Lung (tissue), 11 donors: ENCODE measurements at regions not wholly inside any gene's neighbourhood (a gene's known extent, or its start where the extent isn't known, plus 50 kb on each side); places are given as distances from the start of the nearest gene placed in this dataset.

Experiments used
- ATAC-seq: fragments of 200-7000 bp; cut with Tn5 transposase; one replicate; pipeline ENCODE4 v1.9.1; 2020; ENCODE audit warnings: moderate number of reproducible peaks; ENCODE audit not compliant: insufficient read depth, low FRiP score
- DNase-seq, 3 donors: peaks; one replicate each; pipeline ENCODE4 v3.0.0-alpha.2; 2013 to 2017
- H3K27ac ChIP-seq, 2 donors: one replicate each; pipeline ENCODE4 v1.5.1; 2013; ENCODE audit warnings: mild to moderate bottlenecking in 2 of 2, moderate library complexity in 2 of 2, control low read depth in 1 of 2, inconsistent platforms in 1 of 2, low read depth in 1 of 2, low read length in 1 of 2
- H3K27me3 ChIP-seq, 3 donors: one replicate each; pipeline ENCODE4 v1.5.1; 2013; ENCODE audit warnings: low read length in 2 of 3; ENCODE audit not compliant: control insufficient read depth in 3 of 3, insufficient read depth in 3 of 3
- H3K36me3 ChIP-seq, 4 donors: one replicate each; pipeline ENCODE4 v1.5.1; 2013; ENCODE audit warnings: low read length in 4 of 4, mild to moderate bottlenecking in 1 of 4, moderate library complexity in 1 of 4; ENCODE audit not compliant: control insufficient read depth in 4 of 4, insufficient read depth in 4 of 4
- H3K4me1 ChIP-seq, 5 donors: one replicate each; pipeline ENCODE4 v1.5.1; 2013; ENCODE audit warnings: low read length in 5 of 5, mild to moderate bottlenecking in 2 of 5, moderate library complexity in 1 of 5; ENCODE audit not compliant: control insufficient read depth in 5 of 5, insufficient read depth in 5 of 5
- H3K4me3 ChIP-seq: one replicate; pipeline ENCODE4 v1.5.1; 2013; ENCODE audit warnings: mild to moderate bottlenecking, control low read depth, moderate library complexity
- H3K9ac ChIP-seq, 2 donors: one replicate each; pipeline ENCODE4 v1.5.1; 2013; ENCODE audit warnings: low read length in 2 of 2, control low read depth in 1 of 2; ENCODE audit not compliant: insufficient read depth in 1 of 2
- H3K9me3 ChIP-seq, 4 donors: one replicate each; pipeline ENCODE4 v1.5.1; 2013; ENCODE audit warnings: low read length in 3 of 4, mild to moderate bottlenecking in 1 of 4, moderate library complexity in 1 of 4; ENCODE audit not compliant: control insufficient read depth in 4 of 4, insufficient read depth in 3 of 4
- WGBS, 2 donors: extraction: QIAGEN DNeasy Blood & Tissue Kit; methylation state at CpG; one replicate each; pipeline ENCODE4 v1.1.7; 2013; 5-methylcytosine and 5-hydroxymethylcytosine counted together
- TF ChIP-seq, protein P1 (sequence below): IDR thresholded peaks from 2 replicates; pipeline ENCODE4 v1.5.1; 2012; ENCODE audit warnings: mild to moderate bottlenecking; ENCODE audit errors: control extremely low read depth, extremely low read depth
- donor health status: control.
- donor health status: control.
- donor health status: Bipolar disorder and iron deficiency.
- donor health status: healthy.
- donor health status: DM: yes; HTN: yes; CAD: no.

DNA sequence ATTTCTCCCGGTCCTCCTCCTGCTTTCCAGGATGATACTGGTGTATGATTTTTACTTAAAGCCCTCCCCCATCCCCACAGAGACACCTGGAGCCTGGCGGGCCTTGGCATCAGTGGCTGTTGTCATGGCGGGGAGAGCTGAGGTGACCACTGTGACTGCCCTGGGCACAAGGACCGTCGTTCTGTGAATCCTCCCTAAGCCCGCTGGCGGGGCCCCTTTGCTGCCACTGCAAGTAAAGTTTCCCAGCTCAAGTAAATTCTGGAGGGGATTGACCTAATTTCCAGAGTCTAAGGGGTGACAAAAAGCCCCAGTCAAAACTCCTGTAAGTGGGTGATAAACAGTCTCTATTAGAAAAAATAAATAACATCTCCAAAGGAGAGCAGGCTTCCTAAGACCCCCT lies 393.2 kb upstream of the PODXL start:
- Histone ChIP-seq H3K9ac (no peak overlapping the region), H3K4me1 (peaks cover 0 to 5% (median 0%) of the 10 kb centered on the region in 5 donors), H3K4me3 (no peak overlapping the region), H3K36me3 (no peaks in the 10 kb centered on the region), H3K27ac (no peak overlapping the region), H3K27me3 (peaks cover 0 to 23% (median 19%) of the 10 kb centered on the region in 3 donors), H3K9me3 (peaks cover 0 to 3% (median 0%) of the 10 kb centered on the region in 4 donors)
- ATAC-seq, result no peak
- no peak for DNase-seq
- TF ChIP-seq, protein P1, sequence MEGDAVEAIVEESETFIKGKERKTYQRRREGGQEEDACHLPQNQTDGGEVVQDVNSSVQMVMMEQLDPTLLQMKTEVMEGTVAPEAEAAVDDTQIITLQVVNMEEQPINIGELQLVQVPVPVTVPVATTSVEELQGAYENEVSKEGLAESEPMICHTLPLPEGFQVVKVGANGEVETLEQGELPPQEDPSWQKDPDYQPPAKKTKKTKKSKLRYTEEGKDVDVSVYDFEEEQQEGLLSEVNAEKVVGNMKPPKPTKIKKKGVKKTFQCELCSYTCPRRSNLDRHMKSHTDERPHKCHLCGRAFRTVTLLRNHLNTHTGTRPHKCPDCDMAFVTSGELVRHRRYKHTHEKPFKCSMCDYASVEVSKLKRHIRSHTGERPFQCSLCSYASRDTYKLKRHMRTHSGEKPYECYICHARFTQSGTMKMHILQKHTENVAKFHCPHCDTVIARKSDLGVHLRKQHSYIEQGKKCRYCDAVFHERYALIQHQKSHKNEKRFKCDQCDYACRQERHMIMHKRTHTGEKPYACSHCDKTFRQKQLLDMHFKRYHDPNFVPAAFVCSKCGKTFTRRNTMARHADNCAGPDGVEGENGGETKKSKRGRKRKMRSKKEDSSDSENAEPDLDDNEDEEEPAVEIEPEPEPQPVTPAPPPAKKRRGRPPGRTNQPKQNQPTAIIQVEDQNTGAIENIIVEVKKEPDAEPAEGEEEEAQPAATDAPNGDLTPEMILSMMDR, result no peak
- 69 to 82% methylated on average over 7 of the region's 7 CpGs for WGBS, 2 donors

DNA sequence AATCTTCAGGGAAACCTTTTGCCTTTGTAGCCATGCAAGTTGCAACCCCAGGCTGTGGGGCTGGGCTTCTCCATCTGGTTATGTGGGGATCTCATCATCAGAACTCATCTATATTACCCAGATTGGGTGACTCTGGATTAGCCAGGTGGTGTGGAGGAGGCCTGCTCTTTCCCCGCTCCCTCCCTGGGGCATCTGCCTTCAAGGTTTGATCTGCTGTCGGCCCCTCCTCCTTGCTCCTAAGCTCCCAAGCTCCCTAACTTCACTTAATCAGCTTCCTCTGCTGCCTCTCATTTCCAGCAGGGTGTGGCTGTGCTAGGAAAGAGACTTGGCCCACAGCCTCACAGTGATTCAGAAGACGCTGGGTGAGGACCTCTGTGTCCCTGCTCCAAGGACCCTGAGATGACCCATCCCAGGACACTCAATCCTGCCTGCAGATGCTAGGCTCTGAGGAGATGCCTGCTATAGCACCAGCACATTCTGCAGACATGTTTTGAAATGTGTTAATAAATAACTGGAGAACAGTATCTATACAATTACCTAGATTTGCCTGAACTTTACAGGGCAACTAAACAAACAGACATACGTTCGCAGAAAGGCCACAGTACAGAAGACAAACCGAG lies 392.1 kb upstream of the PODXL start:
- ATAC-seq, result no peak
- H3K4me1 ChIP-seq, result peaks cover 0 to 5% (median 0%) of the 10 kb centered on the region in 5 donors
- H3K36me3 ChIP-seq, result no peaks in the 10 kb centered on the region
- no peak overlapping the region for H3K4me3 ChIP-seq
- H3K9me3 ChIP-seq, result peaks cover 0 to 3% (median 0%) of the 10 kb centered on the region in 4 donors
- DNase-seq, result no peak
- WGBS, 2 donors, result 53 to 66% methylated on average over 6 of the region's 6 CpGs
- H3K9ac ChIP-seq, result no peak overlapping the region
- H3K27me3 ChIP-seq, result peaks cover 0 to 34% (median 21%) of the 10 kb centered on the region in 3 donors
- H3K27ac ChIP-seq, result no peak overlapping the region
- TF ChIP-seq, protein P1, result no peak

DNA sequence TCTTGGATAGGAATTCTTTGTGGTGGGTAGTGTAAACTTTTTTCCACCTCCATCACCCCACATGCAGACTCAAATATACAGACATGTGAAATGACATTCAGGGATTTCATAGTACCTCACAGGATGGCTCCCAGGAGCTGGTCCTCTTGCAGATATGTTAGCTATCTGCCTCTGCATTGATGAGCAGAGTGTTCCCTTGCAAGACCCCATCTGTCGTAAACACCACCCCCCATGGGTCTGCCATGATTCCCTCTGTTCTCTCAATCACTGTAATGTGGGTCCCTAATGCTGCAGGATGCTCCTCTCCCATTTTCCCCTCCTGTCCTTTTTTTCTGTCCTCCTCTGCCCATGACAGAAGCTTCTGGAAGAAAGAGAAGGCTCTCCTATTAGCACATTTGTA lies 391.2 kb upstream of the PODXL start:
- no peak overlapping the region for H3K27ac ChIP-seq
- TF ChIP-seq, protein P1, result no peak
- H3K36me3 ChIP-seq, result no peaks in the 10 kb centered on the region
- ATAC-seq (no peak), DNase-seq (no peak)
- H3K9me3 ChIP-seq, result peaks cover 0 to 6% (median 0%) of the 10 kb centered on the region in 4 donors
- H3K9ac ChIP-seq, result no peak overlapping the region
- peaks cover 0 to 5% (median 0%) of the 10 kb centered on the region in 5 donors for H3K4me1 ChIP-seq
- H3K4me3 ChIP-seq, result no peak overlapping the region
- H3K27me3 ChIP-seq, result peaks cover 0 to 34% (median 21%) of the 10 kb centered on the region in 3 donors
- WGBS, 2 donors, result 96 to 98% methylated on average over 1 of the region's 1 CpG
